Upper lobe of left lung (tissue), 6 donors: ENCODE measurements at regions not wholly inside any gene's neighbourhood (a gene's known extent, or its start where the extent isn't known, plus 50 kb on each side); places are given as distances from the start of the nearest gene placed in this dataset.

Source experiments
- ATAC-seq, 2 donors: fragments of 200-7000 bp; cut with Tn5 transposase; one replicate each; pipeline ENCODE4 v1.9.1; 2022; ENCODE audit warnings: mild to moderate bottlenecking in 2 of 2, moderate library complexity in 2 of 2; ENCODE audit not compliant: low FRiP score in 2 of 2
- DNase-seq, 2 donors: peaks; one replicate each; pipeline ENCODE4 v3.0.0-alpha.2; 2019 to 2020
- H3K27ac ChIP-seq, 4 donors: fragments of 200-600 bp; sonication (generic); one replicate each; pipeline ENCODE4 v1.5.1; 2016 to 2019
- H3K27me3 ChIP-seq, 4 donors: fragments of 200-600 bp; sonication (generic); one replicate each; pipeline ENCODE4 v1.5.1; 2017 to 2019
- H3K36me3 ChIP-seq, 4 donors: fragments of 200-600 bp; sonication (generic); one replicate each; pipeline ENCODE4 v1.5.1; 2016 to 2019
- H3K4me1 ChIP-seq, 4 donors: fragments of 200-600 bp; sonication (generic); one replicate each; pipeline ENCODE4 v1.5.1; 2018 to 2019
- H3K4me3 ChIP-seq, 4 donors: fragments of 200-600 bp; sonication (generic); one replicate each; pipeline ENCODE4 v1.5.1; 2017 to 2019; ENCODE audit warnings: mild to moderate bottlenecking in 2 of 4, moderate library complexity in 1 of 4
- H3K9me3 ChIP-seq, 4 donors: fragments of 200-600 bp; sonication (generic); one replicate each; pipeline ENCODE4 v1.5.1; 2018 to 2019
- EP300 ChIP-seq, 4 donors: sonication (generic); formaldehyde crosslinking; IDR thresholded peaks; one replicate each; pipeline ENCODE4 v1.5.1; 2017; ENCODE audit warnings: antibody characterized with exemption in 4 of 4, control low read depth in 2 of 4
- POLR2A ChIP-seq, 4 donors: fragments of 450-650 bp; IDR thresholded peaks; one replicate each; pipeline ENCODE4 v1.5.1; 2016 to 2017; ENCODE audit warnings: antibody characterized with exemption in 4 of 4, mild to moderate bottlenecking in 2 of 4
- POLR2AphosphoS5 ChIP-seq, 2 donors: sonication (generic); formaldehyde crosslinking; IDR thresholded peaks; one replicate each; pipeline ENCODE4 v1.5.1; 2017; ENCODE audit warnings: antibody characterized with exemption in 2 of 2
- WGBS, 2 donors: methylation state at CpG; one replicate each; pipeline ENCODE4 v1.1.5; 2017 to 2018; 5-methylcytosine and 5-hydroxymethylcytosine counted together
- TF ChIP-seq, protein P1 (sequence below), 6 experiments: fragments of 450-650 bp in 4 of 6; fragments of 200-600 bp in 2 of 6; sonication (generic) in 2 of 6; IDR thresholded peaks; one replicate each; pipeline ENCODE4 v1.5.1; 2016 to 2019; ENCODE audit warnings: antibody characterized with exemption in 6 of 6
- donor health status: DM: no; HTN: no; CAD: no; lungs with moderate emphysema.
- donor health status: DM: no; HTN: yes; CAD: no; lungs with severe emphysema.

DNA sequence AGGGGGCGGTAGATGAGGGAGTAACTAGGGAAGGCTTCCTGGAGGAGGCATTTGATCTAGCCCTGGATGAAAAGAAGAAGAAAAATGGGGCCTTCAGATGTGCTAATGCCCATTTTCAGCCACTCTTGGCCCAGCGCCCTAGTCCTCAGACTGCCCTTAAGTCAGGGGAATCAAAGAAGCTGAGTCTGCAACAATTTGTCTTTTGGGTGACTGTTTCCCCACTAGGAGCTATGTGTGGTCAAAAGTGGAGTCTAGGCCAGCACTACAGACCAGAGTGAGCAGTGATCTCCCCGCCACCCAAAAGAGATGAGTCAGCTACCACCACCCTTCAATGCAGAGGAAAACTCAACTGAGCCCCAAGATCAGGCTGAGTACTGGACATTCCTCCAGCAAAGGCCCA lies 542.1 kb downstream of the BNC2 start:
- no peak for ATAC-seq
- no peak overlapping the region for H3K4me3 ChIP-seq
- H3K27me3 ChIP-seq: no peaks in the 10 kb centered on the region
- whole genome bisulfite sequencing, 2 donors: 96 to 100% methylated on average over 2 to 3 of the region's 3 CpGs
- TF ChIP-seq POLR2A (IDR thresholded peaks at IDR 0.05) (no peak), EP300 (IDR thresholded peaks at IDR 0.05) (no peak)
- H3K27ac ChIP-seq: no peak overlapping the region
- no peaks in the 10 kb centered on the region for H3K36me3 ChIP-seq
- no peaks in the 10 kb centered on the region for H3K9me3 ChIP-seq
- no peaks in the 10 kb centered on the region for H3K4me1 ChIP-seq
- DNase-seq: no peak

DNA sequence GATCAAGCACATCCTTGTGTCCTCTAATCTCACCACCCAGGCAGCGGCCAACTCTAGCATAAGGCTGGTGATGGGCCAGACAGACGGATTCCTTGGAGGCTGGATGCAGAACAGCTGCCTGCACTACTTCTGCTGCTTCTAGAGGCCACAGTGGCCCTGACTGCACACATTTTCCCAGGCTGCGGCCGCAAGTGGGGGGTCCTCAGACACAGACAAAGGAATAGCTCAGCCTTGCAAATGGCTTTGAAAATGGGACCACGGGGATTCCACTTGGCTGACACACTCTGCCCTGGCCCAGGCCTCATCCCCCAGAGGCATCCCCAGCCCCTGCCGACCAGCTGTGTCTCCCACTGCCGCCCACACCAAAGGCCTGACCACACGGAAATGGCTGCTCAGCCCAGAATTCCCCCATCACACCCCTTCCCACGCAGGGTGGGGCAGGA lies 540.8 kb downstream of the BNC2 start:
- Histone ChIP-seq H3K27me3 (no peaks in the 10 kb centered on the region), H3K4me3 (no peak overlapping the region), H3K27ac (no peak overlapping the region), H3K4me1 (no peaks in the 10 kb centered on the region), H3K36me3 (no peaks in the 10 kb centered on the region), H3K9me3 (no peaks in the 10 kb centered on the region)
- ATAC-seq (peak; percentile 23 to 62), DNase-seq (peak in 1 of 2 donors; percentile 60)
- WGBS, 2 donors: 74 to 93% methylated on average over 4 to 9 of the region's 9 CpGs
- TF ChIP-seq POLR2A (IDR thresholded peaks at IDR 0.05) (no peak), POLR2AphosphoS5 (IDR thresholded peaks at IDR 0.05) (no peak), EP300 (IDR thresholded peaks at IDR 0.05) (no peak)
- TF ChIP-seq, protein P1, sequence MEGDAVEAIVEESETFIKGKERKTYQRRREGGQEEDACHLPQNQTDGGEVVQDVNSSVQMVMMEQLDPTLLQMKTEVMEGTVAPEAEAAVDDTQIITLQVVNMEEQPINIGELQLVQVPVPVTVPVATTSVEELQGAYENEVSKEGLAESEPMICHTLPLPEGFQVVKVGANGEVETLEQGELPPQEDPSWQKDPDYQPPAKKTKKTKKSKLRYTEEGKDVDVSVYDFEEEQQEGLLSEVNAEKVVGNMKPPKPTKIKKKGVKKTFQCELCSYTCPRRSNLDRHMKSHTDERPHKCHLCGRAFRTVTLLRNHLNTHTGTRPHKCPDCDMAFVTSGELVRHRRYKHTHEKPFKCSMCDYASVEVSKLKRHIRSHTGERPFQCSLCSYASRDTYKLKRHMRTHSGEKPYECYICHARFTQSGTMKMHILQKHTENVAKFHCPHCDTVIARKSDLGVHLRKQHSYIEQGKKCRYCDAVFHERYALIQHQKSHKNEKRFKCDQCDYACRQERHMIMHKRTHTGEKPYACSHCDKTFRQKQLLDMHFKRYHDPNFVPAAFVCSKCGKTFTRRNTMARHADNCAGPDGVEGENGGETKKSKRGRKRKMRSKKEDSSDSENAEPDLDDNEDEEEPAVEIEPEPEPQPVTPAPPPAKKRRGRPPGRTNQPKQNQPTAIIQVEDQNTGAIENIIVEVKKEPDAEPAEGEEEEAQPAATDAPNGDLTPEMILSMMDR (IDR thresholded peaks at IDR 0.05): no peak

DNA sequence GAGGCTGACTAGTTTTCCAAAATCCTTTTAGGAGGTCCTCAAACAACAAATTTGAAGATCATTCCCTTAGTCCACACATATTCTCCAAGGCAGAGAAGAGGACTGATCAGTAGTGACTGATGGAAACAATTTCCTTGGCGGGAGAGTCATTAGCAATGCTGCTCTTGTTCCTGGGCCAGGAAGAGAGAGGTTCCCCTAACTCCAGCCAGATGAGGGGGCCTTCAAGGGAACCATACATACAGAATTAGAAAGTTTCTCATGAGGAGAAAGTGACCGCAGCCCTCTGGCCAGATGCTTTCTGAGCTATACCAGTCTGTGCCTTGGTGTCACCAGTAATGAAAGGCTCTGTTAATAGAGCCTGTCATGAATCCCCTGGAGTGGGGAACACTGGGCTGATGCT lies 539.4 kb downstream of the BNC2 start:
- Histone ChIP-seq H3K4me1 (no peaks in the 10 kb centered on the region), H3K36me3 (no peaks in the 10 kb centered on the region), H3K4me3 (no peak overlapping the region), H3K9me3 (no peaks in the 10 kb centered on the region), H3K27ac (no peak overlapping the region), H3K27me3 (no peaks in the 10 kb centered on the region)
- TF ChIP-seq, protein P1 (IDR thresholded peaks at IDR 0.05): no peak
- TF ChIP-seq POLR2A (IDR thresholded peaks at IDR 0.05): no peak
- no peak for TF ChIP-seq EP300 (IDR thresholded peaks at IDR 0.05)
- 98 to 100% methylated on average over 2 of the region's 2 CpGs for WGBS, 2 donors
- ATAC-seq (no peak), DNase-seq (no peak)

DNA sequence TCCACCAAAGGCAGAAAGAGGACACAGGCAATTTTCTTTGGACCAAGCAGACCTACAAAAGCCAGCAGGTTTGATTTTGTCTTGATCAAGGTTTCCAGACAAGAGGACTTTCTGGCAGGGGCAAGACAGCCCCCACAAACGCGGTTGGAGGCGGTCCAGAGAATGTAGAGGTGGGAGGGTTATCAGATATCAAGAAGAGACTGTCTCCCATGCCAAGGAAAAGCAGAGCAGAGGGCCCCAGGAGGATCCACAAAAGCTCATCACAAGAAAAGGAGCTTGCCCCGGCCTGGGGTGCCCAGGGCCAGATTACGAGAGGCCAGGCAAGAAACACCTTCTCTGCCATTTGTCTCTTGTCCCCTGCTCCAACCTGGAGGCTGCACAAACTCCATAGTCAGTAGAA lies 538.9 kb downstream of the BNC2 start:
- TF ChIP-seq POLR2AphosphoS5 (IDR thresholded peaks at IDR 0.05): no peak
- no peak for TF ChIP-seq POLR2A (IDR thresholded peaks at IDR 0.05)
- TF ChIP-seq, protein P1 (IDR thresholded peaks at IDR 0.05): no peak
- TF ChIP-seq EP300 (IDR thresholded peaks at IDR 0.05): no peak
- Histone ChIP-seq H3K9me3 (no peaks in the 10 kb centered on the region), H3K27ac (no peak overlapping the region), H3K27me3 (no peaks in the 10 kb centered on the region), H3K4me3 (no peak overlapping the region), H3K36me3 (no peaks in the 10 kb centered on the region), H3K4me1 (no peaks in the 10 kb centered on the region)
- DNase-seq (no peak), ATAC-seq (no peak)
- 75 to 82% methylated on average over 5 of the region's 5 CpGs for WGBS, 2 donors

DNA sequence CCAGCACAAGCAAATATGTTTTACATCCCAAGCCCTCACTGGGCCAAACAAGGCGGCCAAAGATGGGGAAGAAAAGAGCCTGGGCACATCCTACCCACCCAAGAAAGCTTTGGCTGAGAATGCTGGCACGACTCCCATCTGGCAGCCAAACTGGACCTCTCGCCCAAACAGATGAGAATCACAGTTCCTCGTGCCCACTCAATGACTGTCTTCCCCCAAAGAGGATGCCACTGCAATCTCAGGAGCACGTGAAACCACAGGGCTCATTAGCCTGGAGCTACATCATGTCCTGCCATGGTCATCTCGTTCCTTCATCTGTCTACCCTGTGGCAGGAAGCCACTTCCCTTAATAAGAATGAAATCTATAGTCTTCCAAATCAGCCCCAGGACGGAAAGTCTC lies 536.8 kb downstream of the BNC2 start:
- 79 to 80% methylated on average over 7 of the region's 7 CpGs for WGBS, 2 donors

More for the DNA sequence above, 536.8 kb downstream of the BNC2 start:
- no peaks in the 10 kb centered on the region for H3K9me3 ChIP-seq
- no peaks in the 10 kb centered on the region for H3K36me3 ChIP-seq
- no peaks in the 10 kb centered on the region for H3K27me3 ChIP-seq
- H3K4me3 ChIP-seq: no peak overlapping the region
- no peak for ATAC-seq
- no peaks in the 10 kb centered on the region for H3K4me1 ChIP-seq
- TF ChIP-seq, protein P1 (IDR thresholded peaks at IDR 0.05): no peak
- no peak for TF ChIP-seq POLR2A (IDR thresholded peaks at IDR 0.05)
- TF ChIP-seq EP300 (IDR thresholded peaks at IDR 0.05): no peak
- no peak for TF ChIP-seq POLR2AphosphoS5 (IDR thresholded peaks at IDR 0.05)
- DNase-seq: no peak
- no peak overlapping the region for H3K27ac ChIP-seq
